Epithelial cell of esophagus (primary cell): ENCODE measurements at regions not wholly inside any gene's neighbourhood (a gene's known extent, or its start where the extent isn't known, plus 50 kb on each side); places are given as distances from the start of the nearest gene placed in this dataset.

Experiments
- DNase-seq: peaks from one replicate; pipeline ENCODE4 v3.0.0; 2010; ENCODE audit warnings: low read depth
- H3K4me3 ChIP-seq: 2 replicates; pipeline ENCODE4 v1.5.1; 2011; ENCODE audit warnings: mild to moderate bottlenecking, low read length, control low read depth
- CTCF ChIP-seq: IDR thresholded peaks from 2 replicates; pipeline ENCODE4 v1.5.1; 2011; ENCODE audit warnings: low read depth, mild to moderate bottlenecking, low read length, control low read depth, inconsistent platforms; ENCODE audit not compliant: insufficient read depth; ENCODE audit errors: missing control alignments

- no peak for TF ChIP-seq CTCF
- DNase-seq, result peak; percentile 34
- H3K4me3 ChIP-seq, result no peak overlapping the region
Measured at GRCh38 chr2:176445956-176446355, 176.7 kb downstream of the MTX2 start.

GRCh38 chr2:176446718-176447414 is 177.6 kb downstream of the MTX2 start:
- no peak for DNase-seq
- TF ChIP-seq CTCF, result no peak
- no peak overlapping the region for H3K4me3 ChIP-seq

GRCh38 chr2:176447616-176448015 is 178.4 kb downstream of the MTX2 start:
- no peak for DNase-seq
- no peak overlapping the region for H3K4me3 ChIP-seq
- no peak for TF ChIP-seq CTCF

- no peak overlapping the region for H3K4me3 ChIP-seq
- DNase-seq, result no peak
- TF ChIP-seq CTCF, result no peak
Measured at GRCh38 chr2:176449852-176450251, 180.6 kb downstream of the MTX2 start.

GRCh38 chr2:176453784-176454183 is 184.5 kb downstream of the MTX2 start:
- H3K4me3 ChIP-seq, result no peak overlapping the region

GRCh38 chr2:176454893-176455815 is 185.9 kb downstream of the MTX2 start:
- TF ChIP-seq CTCF, result peak; percentile 92
- H3K4me3 ChIP-seq, result no peak overlapping the region
- peak; percentile 67 for DNase-seq

More at GRCh38 chr2:176453784-176454183, 184.5 kb downstream of the MTX2 start:
- DNase-seq, result no peak
- TF ChIP-seq CTCF, result no peak

DNA sequence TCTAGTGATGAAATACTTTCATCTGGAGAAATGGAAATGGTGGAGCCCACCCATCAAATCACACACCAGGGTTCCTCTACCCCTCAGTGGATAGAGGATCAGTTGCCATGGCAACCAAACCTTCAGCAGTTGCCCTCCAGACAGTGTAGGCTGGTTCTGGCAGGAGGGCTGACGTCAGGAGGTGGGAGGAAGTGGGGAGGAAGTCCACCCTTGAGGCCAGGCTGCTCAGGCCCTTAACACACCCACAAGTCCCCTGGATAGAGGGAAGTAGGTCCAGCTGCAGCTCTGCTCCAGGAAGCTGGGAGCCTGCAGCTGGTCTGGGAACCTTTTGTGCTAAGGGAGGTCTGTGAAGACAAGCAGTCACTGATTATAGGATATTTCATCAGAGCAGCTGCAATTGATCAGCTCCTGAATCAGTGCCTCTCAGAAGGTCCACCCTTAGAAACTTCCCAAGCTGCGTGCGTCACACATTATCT is 186.6 kb downstream of the MTX2 start:
- DNase-seq, result no peak
- no peak for TF ChIP-seq CTCF
- no peak overlapping the region for H3K4me3 ChIP-seq
